Neural crest cell (in vitro differentiated cells): ENCODE measurements at regions not wholly inside any gene's neighbourhood (a gene's known extent, or its start where the extent isn't known, plus 50 kb on each side); places are given as distances from the start of the nearest gene placed in this dataset.
"Not testable (repeated sequence)": the region's sequence is repeated elsewhere in the genome, so short reads cannot be mapped to it uniquely, and the experiment has no call there.

Source experiments
- DNase-seq: peaks from one replicate; pipeline ENCODE4 v3.0.0; 2021; ENCODE audit warnings: low read depth, mixed read lengths, low spot score
- H3K27ac Mint-ChIP-seq: one replicate; pipeline ENCODE4 v1.8.0; 2021; ENCODE audit warnings: mild to moderate bottlenecking, mixed read lengths; ENCODE audit not compliant: unreplicated experiment
- H3K27me3 Mint-ChIP-seq: 2 replicates; pipeline ENCODE4 v1.8.0; 2021; ENCODE audit warnings: low read depth, mild to moderate bottlenecking, mixed read lengths
- H3K36me3 Mint-ChIP-seq: 2 replicates; pipeline ENCODE4 v1.8.0; 2021; ENCODE audit warnings: low read depth, mild to moderate bottlenecking, mixed read lengths
- H3K4me1 Mint-ChIP-seq: 2 replicates; pipeline ENCODE4 v1.8.0; 2021; ENCODE audit warnings: mixed read lengths
- H3K4me3 Mint-ChIP-seq: one replicate; pipeline ENCODE4 v1.8.0; 2021; ENCODE audit warnings: mild to moderate bottlenecking, mixed read lengths
- H3K9me3 Mint-ChIP-seq: 2 replicates; pipeline ENCODE4 v1.8.0; 2021; ENCODE audit warnings: mixed read lengths
- CTCF ChIP-seq: fragments of 200-600 bp; sonication (generic); conservative IDR thresholded peaks from 2 replicates; pipeline ENCODE4 v1.5.0; 2021; ENCODE audit warnings: antibody characterized with exemption, mild to moderate bottlenecking

GRCh38 chr1:157249739-157250138, 111.5 kb upstream of the ETV3 start:
- no peaks in the 10 kb centered on the region for H3K36me3 Mint-ChIP-seq
- peaks cover 6% of the 10 kb centered on the region for H3K9me3 Mint-ChIP-seq
- no peak overlapping the region for H3K27ac Mint-ChIP-seq
- peaks cover 22% of the 10 kb centered on the region for H3K27me3 Mint-ChIP-seq
- no peak for TF ChIP-seq CTCF
- no peak for DNase-seq
- no peak overlapping the region for H3K4me3 Mint-ChIP-seq
- no peaks in the 10 kb centered on the region for H3K4me1 Mint-ChIP-seq

- TF ChIP-seq CTCF: no peak
- DNase-seq: no peak
- Mint-ChIP-seq H3K27me3 (peaks cover 25% of the 10 kb centered on the region), H3K27ac (no peak overlapping the region), H3K36me3 (no peaks in the 10 kb centered on the region), H3K4me3 (no peak overlapping the region), H3K9me3 (peaks cover 8% of the 10 kb centered on the region), H3K4me1 (no peaks in the 10 kb centered on the region)
These were observed 111.1 kb upstream of the ETV3 start for GRCh38 chr1:157249326-157249725.

GRCh38 chr1:157247764-157248049, 109.5 kb upstream of the ETV3 start:
- peaks cover 26% of the 10 kb centered on the region for H3K27me3 Mint-ChIP-seq
- not testable (repeated sequence) for H3K4me3 Mint-ChIP-seq, DNase-seq, H3K4me1 Mint-ChIP-seq, H3K27ac Mint-ChIP-seq, H3K36me3 Mint-ChIP-seq
- peaks cover 11% of the 10 kb centered on the region for H3K9me3 Mint-ChIP-seq

GRCh38 chr1:157247005-157247763, 109.0 kb upstream of the ETV3 start:
- H3K4me1 Mint-ChIP-seq: no peaks in the 10 kb centered on the region
- DNase-seq: no peak
- H3K27me3 Mint-ChIP-seq: peaks cover 24% of the 10 kb centered on the region
- no peak overlapping the region for H3K27ac Mint-ChIP-seq
- TF ChIP-seq CTCF: no peak
- peaks cover 11% of the 10 kb centered on the region for H3K9me3 Mint-ChIP-seq
- no peaks in the 10 kb centered on the region for H3K36me3 Mint-ChIP-seq
- no peak overlapping the region for H3K4me3 Mint-ChIP-seq

- H3K27ac Mint-ChIP-seq: no peak overlapping the region
- no peaks in the 10 kb centered on the region for H3K4me1 Mint-ChIP-seq
- peaks cover 11% of the 10 kb centered on the region for H3K9me3 Mint-ChIP-seq
- DNase-seq: no peak
- H3K27me3 Mint-ChIP-seq: peaks cover 24% of the 10 kb centered on the region
- H3K36me3 Mint-ChIP-seq: no peaks in the 10 kb centered on the region
- no peak overlapping the region for H3K4me3 Mint-ChIP-seq
- TF ChIP-seq CTCF: no peak
These were observed 107.6 kb upstream of the ETV3 start for GRCh38 chr1:157245823-157246222.

- peaks cover 12% of the 10 kb centered on the region for H3K27me3 Mint-ChIP-seq
- peaks cover 7% of the 10 kb centered on the region for H3K9me3 Mint-ChIP-seq
- DNase-seq: no peak
- TF ChIP-seq CTCF: no peak
- no peak overlapping the region for H3K4me3 Mint-ChIP-seq
- H3K36me3 Mint-ChIP-seq: no peaks in the 10 kb centered on the region
- no peak overlapping the region for H3K27ac Mint-ChIP-seq
- H3K4me1 Mint-ChIP-seq: peaks cover 3% of the 10 kb centered on the region
These were observed 103.0 kb upstream of the ETV3 start for GRCh38 chr1:157241185-157241538.
